ENCODE measurements at regions not wholly inside any gene's neighbourhood (a gene's known extent, or its start where the extent isn't known, plus 50 kb on each side); places are given as distances from the start of the nearest gene placed in this dataset.

GRCh38 chr13:103799028-103799427 lies 732.8 kb upstream of the SLC10A2 start:
- peak in 1 of 2 experiments; percentile 21; a peak in 1 of 4 replicates for TF ChIP-seq CTCF (conservative IDR thresholded peaks at IDR 0.05; ENCODE audit: low read depth in 2 of 2)
- TF ChIP-seq POLR2AphosphoS5 (IDR thresholded peaks at IDR 0.05; ENCODE audit: low read depth), result no peak
- no peak for TF ChIP-seq EZH2phosphoT487 (IDR thresholded peaks at IDR 0.05; ENCODE audit: unreplicated experiment)
- no peak for TF ChIP-seq REST (IDR thresholded peaks at IDR 0.05; ENCODE audit: unreplicated experiment)
- no peak for TF ChIP-seq ZNF331 (CRISPR knock-in tag; IDR thresholded peaks at IDR 0.05; ENCODE audit: low read depth)
- no peak for TF ChIP-seq EZH2 (IDR thresholded peaks at IDR 0.05; ENCODE audit: low read depth, unreplicated experiment)
- no peak for TF ChIP-seq ZNF114 (CRISPR knock-in tag; IDR thresholded peaks at IDR 0.05)
- TF ChIP-seq CREB1 (CRISPR knock-in tag; IDR thresholded peaks at IDR 0.05; ENCODE audit: low read depth), result no peak

All from GM23338 (cell line).